GM23338 (cell line): ENCODE measurements at regions not wholly inside any gene's neighbourhood (a gene's known extent, or its start where the extent isn't known, plus 50 kb on each side); places are given as distances from the start of the nearest gene placed in this dataset.

Experiments
- ATAC-seq: fragments of 200-7000 bp; cut with Tn5 transposase; 3 replicates; pipeline ENCODE4 v1.9.1; 2020
- DNase-seq: peaks from one replicate; pipeline ENCODE4 v3.0.0-alpha.2; 2015; ENCODE audit warnings: low spot score
- H2AFZ ChIP-seq: fragments of 200-600 bp; sonication (generic); 2 replicates; pipeline ENCODE4 v1.8.0; 2016; ENCODE audit warnings: antibody characterized with exemption, mild to moderate bottlenecking, moderate library complexity
- H3F3A ChIP-seq: fragments of 200-600 bp; sonication (generic); replicated peaks from 2 replicates; pipeline ENCODE4 v1.8.0; 2017; ENCODE audit warnings: antibody characterized with exemption, mixed run types, low read depth
- H3K27ac ChIP-seq: fragments of 200-600 bp; sonication (generic); 2 replicates; pipeline ENCODE4 v1.6.1; 2016; ENCODE audit warnings: low read depth
- H3K27me3 ChIP-seq: fragments of 200-600 bp; sonication (generic); 2 replicates; pipeline ENCODE4 v1.8.0; 2016; ENCODE audit warnings: mild to moderate bottlenecking, mixed run types, moderate library complexity; ENCODE audit not compliant: insufficient read depth
- H3K36me3 ChIP-seq: fragments of 200-600 bp; sonication (generic); 2 replicates; pipeline ENCODE4 v1.8.0; 2016; ENCODE audit warnings: mild to moderate bottlenecking; ENCODE audit not compliant: insufficient read depth
- H3K4me1 ChIP-seq: fragments of 200-600 bp; sonication (generic); 2 replicates; pipeline ENCODE4 v1.8.0; 2016; ENCODE audit warnings: mild to moderate bottlenecking, moderate library complexity; ENCODE audit not compliant: insufficient read depth
- H3K4me2 ChIP-seq: fragments of 200-600 bp; sonication (generic); 2 replicates; pipeline ENCODE4 v1.7.1; 2017; ENCODE audit warnings: mixed run types
- H3K4me3 ChIP-seq: fragments of 200-600 bp; sonication (generic); 2 replicates; pipeline ENCODE4 v1.6.1; 2016; ENCODE audit warnings: mixed run types
- H3K79me2 ChIP-seq: fragments of 200-600 bp; sonication (generic); replicated peaks from 2 replicates; pipeline ENCODE4 v1.8.0; 2017; ENCODE audit warnings: mild to moderate bottlenecking; ENCODE audit not compliant: insufficient read depth
- H3K9me2 ChIP-seq: fragments of 200-600 bp; sonication (generic); 2 replicates; pipeline ENCODE4 v1.8.0; 2017; ENCODE audit not compliant: insufficient read depth
- H4K20me1 ChIP-seq: fragments of 200-600 bp; sonication (generic); replicated peaks from 2 replicates; pipeline ENCODE4 v1.8.0; 2017; ENCODE audit warnings: mild to moderate bottlenecking; ENCODE audit not compliant: insufficient read depth
- H3K27ac Mint-ChIP-seq: 2 replicates; pipeline ENCODE4 v1.8.0; 2020; ENCODE audit warnings: inconsistent platforms, mild to moderate bottlenecking, moderate library complexity, mixed read lengths
- H3K27me3 Mint-ChIP-seq: 3 replicates; pipeline ENCODE4 v1.8.0; 2022; ENCODE audit warnings: low read depth, mild to moderate bottlenecking, moderate library complexity, mixed read lengths, inconsistent platforms; ENCODE audit not compliant: insufficient read depth, poor library complexity
- H3K36me3 Mint-ChIP-seq: 3 replicates; pipeline ENCODE4 v1.8.0; 2021; ENCODE audit warnings: low read depth, mild to moderate bottlenecking, inconsistent platforms, moderate library complexity, mixed read lengths
- H3K4me1 Mint-ChIP-seq: 3 replicates; pipeline ENCODE4 v1.8.0; 2020; ENCODE audit warnings: mild to moderate bottlenecking, inconsistent platforms, mixed read lengths
- H3K4me3 Mint-ChIP-seq: 3 replicates; pipeline ENCODE4 v1.8.0; 2021; ENCODE audit warnings: moderate library complexity, mild to moderate bottlenecking, inconsistent platforms, mixed read lengths
- H3K9me3 Mint-ChIP-seq: 3 replicates; pipeline ENCODE4 v1.8.0; 2020; ENCODE audit warnings: moderate library complexity, mild to moderate bottlenecking, inconsistent platforms, mixed read lengths
- CREB1 ChIP-seq: fragments of 250-450 bp; sonication (Bioruptor Pico); IDR thresholded peaks from 2 replicates; pipeline ENCODE4 v1.5.0; 2020; ENCODE audit warnings: low read depth, mild to moderate bottlenecking, moderate library complexity
- CTCF ChIP-seq, 2 experiments: fragments of 200-600 bp in 1 of 2; sonication (generic) in 1 of 2; conservative IDR thresholded peaks; 2 replicates each; pipeline versions ENCODE4 v1.5.1 to v1.6.1; 2016 to 2017; ENCODE audit warnings: antibody characterized with exemption in 2 of 2, low read depth in 2 of 2, mild to moderate bottlenecking in 2 of 2, moderate library complexity in 1 of 2
- ETS1 ChIP-seq: IDR thresholded peaks from 2 replicates; pipeline ENCODE4 v1.6.1; 2016; ENCODE audit warnings: antibody characterized with exemption
- EZH2 ChIP-seq: fragments of 200-600 bp; sonication (generic); IDR thresholded peaks from one replicate; pipeline ENCODE4 v1.8.0; 2017; ENCODE audit warnings: antibody characterized with exemption, mild to moderate bottlenecking, low read depth; ENCODE audit not compliant: unreplicated experiment
- EZH2phosphoT487 ChIP-seq: fragments of 200-600 bp; sonication (generic); IDR thresholded peaks from one replicate; pipeline ENCODE4 v1.8.1; 2018; ENCODE audit warnings: antibody characterized with exemption; ENCODE audit not compliant: unreplicated experiment
- JUNB ChIP-seq: IDR thresholded peaks from one replicate; pipeline ENCODE4 v1.6.1; 2016; ENCODE audit warnings: antibody characterized with exemption; ENCODE audit not compliant: unreplicated experiment
- NANOG ChIP-seq: IDR thresholded peaks from 2 replicates; pipeline ENCODE4 v1.6.1; 2016; ENCODE audit warnings: antibody characterized with exemption, borderline replicate concordance
- POLR2AphosphoS5 ChIP-seq: IDR thresholded peaks from 2 replicates; pipeline ENCODE4 v1.6.1; 2016; ENCODE audit warnings: antibody characterized with exemption, low read depth
- REST ChIP-seq: IDR thresholded peaks from one replicate; pipeline ENCODE4 v1.6.1; 2018; ENCODE audit warnings: antibody characterized with exemption; ENCODE audit not compliant: unreplicated experiment
- STAT1 ChIP-seq: IDR thresholded peaks from one replicate; pipeline ENCODE4 v1.6.1; 2016; ENCODE audit warnings: antibody characterized with exemption; ENCODE audit not compliant: unreplicated experiment
- ZNF114 ChIP-seq: fragments of 250-450 bp; sonication (Bioruptor Pico); IDR thresholded peaks from 2 replicates; pipeline ENCODE4 v1.5.0; 2020; ENCODE audit warnings: mild to moderate bottlenecking, moderate library complexity
- ZNF331 ChIP-seq: fragments of 250-450 bp; sonication (Bioruptor Pico); IDR thresholded peaks from 2 replicates; pipeline ENCODE4 v1.5.0; 2020; ENCODE audit warnings: low read depth, mild to moderate bottlenecking, moderate library complexity
- ZNF462 ChIP-seq: fragments of 250-450 bp; sonication (Bioruptor Pico); IDR thresholded peaks from 2 replicates; pipeline ENCODE4 v1.5.0; 2020; ENCODE audit warnings: mild to moderate bottlenecking, moderate library complexity

- no peak overlapping the region for H3K4me2 ChIP-seq
- H3K4me1 Mint-ChIP-seq = no peaks in the 10 kb centered on the region; the same call in 2 of the 3 replicates
- H3K9me2 ChIP-seq = no peaks in the 10 kb centered on the region
- no peaks in the 10 kb centered on the region for H3K4me1 ChIP-seq
- no peaks in the 10 kb centered on the region; the same call in 2 of the 3 replicates for H3K36me3 Mint-ChIP-seq
- DNase-seq (no peak), ATAC-seq (no peak)
- peaks cover 7% of the 10 kb centered on the region for H3K27me3 Mint-ChIP-seq
- peaks cover 22% of the 10 kb centered on the region; the same call in 2 of the 3 replicates for H3K9me3 Mint-ChIP-seq
- H2AFZ ChIP-seq = no peak overlapping the region
- H4K20me1 ChIP-seq = no peaks in the 10 kb centered on the region
- no peak for TF ChIP-seq REST
- TF ChIP-seq CTCF (conservative IDR thresholded peaks at IDR 0.05; ENCODE audit: low read depth in 2 of 2) = no peak
- TF ChIP-seq STAT1 = no peak
- no peak for TF ChIP-seq EZH2phosphoT487
- no peak for TF ChIP-seq EZH2
- no peak for TF ChIP-seq POLR2AphosphoS5
- no peak for TF ChIP-seq NANOG
- no peak for TF ChIP-seq ZNF114
- TF ChIP-seq CREB1 = no peak
- TF ChIP-seq ZNF462 = no peak
- TF ChIP-seq ETS1 = no peak
- no peak for TF ChIP-seq JUNB
- no peak for TF ChIP-seq ZNF331 (CRISPR knock-in tag)
- H3F3A ChIP-seq = no peaks in the 10 kb centered on the region
- no peak overlapping the region for H3K27ac Mint-ChIP-seq
- no peaks in the 10 kb centered on the region for H3K27me3 ChIP-seq
- H3K79me2 ChIP-seq = no peaks in the 10 kb centered on the region
- no peak overlapping the region for H3K27ac ChIP-seq
- no peak overlapping the region for H3K4me3 Mint-ChIP-seq
- H3K4me3 ChIP-seq = no peak overlapping the region
- no peaks in the 10 kb centered on the region for H3K36me3 ChIP-seq
These were observed 55.3 kb downstream of the RBFOX3 start for GRCh38 chr17:79555543-79555942.
